Suprapubic skin (tissue), 4 donors: ENCODE measurements at regions not wholly inside any gene's neighbourhood (a gene's known extent, or its start where the extent isn't known, plus 50 kb on each side); places are given as distances from the start of the nearest gene placed in this dataset.
"Not testable (repeated sequence)": the region's sequence is repeated elsewhere in the genome, so short reads cannot be mapped to it uniquely, and the experiment has no call there.

Experiments used
- EP300 ChIP-seq: sonication (generic); formaldehyde crosslinking; IDR thresholded peaks from one replicate; pipeline ENCODE4 v1.6.1; 2017; ENCODE audit warnings: antibody characterized with exemption
- POLR2A ChIP-seq, 2 donors: fragments of 450-650 bp; IDR thresholded peaks; one replicate each; pipeline ENCODE4 v1.6.1; 2017; ENCODE audit warnings: antibody characterized with exemption in 2 of 2, mild to moderate bottlenecking in 2 of 2, moderate library complexity in 2 of 2
- POLR2AphosphoS5 ChIP-seq, 3 donors: sonication (generic); formaldehyde crosslinking; IDR thresholded peaks; one replicate each; pipeline ENCODE4 v1.6.1; 2017; ENCODE audit warnings: antibody characterized with exemption in 3 of 3
- TF ChIP-seq, protein P1 (sequence below), 2 donors: fragments of 200-600 bp in 1 of 2; fragments of 450-650 bp in 1 of 2; sonication (generic) in 1 of 2; IDR thresholded peaks; one replicate each; pipeline ENCODE4 v1.5.1; 2016 to 2019; ENCODE audit warnings: antibody characterized with exemption in 2 of 2, mild to moderate bottlenecking in 1 of 2, moderate library complexity in 1 of 2

DNA sequence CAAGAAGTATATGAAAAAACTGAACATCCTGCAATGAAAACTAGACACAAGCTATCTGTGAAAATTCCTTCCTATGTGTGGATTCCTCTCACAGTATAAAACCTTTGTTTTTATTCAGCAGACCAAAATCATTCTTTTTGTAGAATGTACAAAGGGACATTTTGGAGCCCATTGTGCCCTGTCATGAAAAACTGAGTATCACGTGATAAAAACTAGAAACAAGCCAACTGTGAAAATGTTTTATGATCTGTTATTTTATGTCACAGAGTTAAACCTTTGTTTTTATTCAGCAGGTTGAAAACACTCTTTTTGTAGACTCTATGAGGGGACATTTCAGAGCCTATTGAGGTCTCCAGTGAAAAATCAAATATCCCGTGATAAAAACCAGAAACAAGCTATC is 1667.9 kb upstream of the DEFB115 start:
- TF ChIP-seq, protein P1, sequence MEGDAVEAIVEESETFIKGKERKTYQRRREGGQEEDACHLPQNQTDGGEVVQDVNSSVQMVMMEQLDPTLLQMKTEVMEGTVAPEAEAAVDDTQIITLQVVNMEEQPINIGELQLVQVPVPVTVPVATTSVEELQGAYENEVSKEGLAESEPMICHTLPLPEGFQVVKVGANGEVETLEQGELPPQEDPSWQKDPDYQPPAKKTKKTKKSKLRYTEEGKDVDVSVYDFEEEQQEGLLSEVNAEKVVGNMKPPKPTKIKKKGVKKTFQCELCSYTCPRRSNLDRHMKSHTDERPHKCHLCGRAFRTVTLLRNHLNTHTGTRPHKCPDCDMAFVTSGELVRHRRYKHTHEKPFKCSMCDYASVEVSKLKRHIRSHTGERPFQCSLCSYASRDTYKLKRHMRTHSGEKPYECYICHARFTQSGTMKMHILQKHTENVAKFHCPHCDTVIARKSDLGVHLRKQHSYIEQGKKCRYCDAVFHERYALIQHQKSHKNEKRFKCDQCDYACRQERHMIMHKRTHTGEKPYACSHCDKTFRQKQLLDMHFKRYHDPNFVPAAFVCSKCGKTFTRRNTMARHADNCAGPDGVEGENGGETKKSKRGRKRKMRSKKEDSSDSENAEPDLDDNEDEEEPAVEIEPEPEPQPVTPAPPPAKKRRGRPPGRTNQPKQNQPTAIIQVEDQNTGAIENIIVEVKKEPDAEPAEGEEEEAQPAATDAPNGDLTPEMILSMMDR (IDR thresholded peaks at IDR 0.05) = not testable (repeated sequence)
- not testable (repeated sequence) for TF ChIP-seq POLR2A (IDR thresholded peaks at IDR 0.05); POLR2AphosphoS5 (IDR thresholded peaks at IDR 0.05); EP300
